NCI-H345 (cell line): ENCODE measurements at regions not wholly inside any gene's neighbourhood (a gene's known extent, or its start where the extent isn't known, plus 50 kb on each side); places are given as distances from the start of the nearest gene placed in this dataset.

Experiments used
- DNase-seq: peaks from one replicate; lab custom pipeline; 2025; lab: John Stamatoyannopoulos, UW

- no peak for DNase-seq
Observed at GRCh38 chr4:22217480-22217879, 268.9 kb upstream of the KCNIP4 start.

- DNase-seq = no peak
Observed at GRCh38 chr4:22216278-22216677, 267.7 kb upstream of the KCNIP4 start.

- no peak for DNase-seq
Observed at GRCh38 chr4:22215084-22215483, 266.5 kb upstream of the KCNIP4 start.

GRCh38 chr4:22203711-22204011 is 255.1 kb upstream of the KCNIP4 start:
- no peak for DNase-seq

GRCh38 chr4:22202975-22203710 is 254.6 kb upstream of the KCNIP4 start:
- no peak for DNase-seq

GRCh38 chr4:22202246-22202974 is 253.8 kb upstream of the KCNIP4 start:
- DNase-seq = no peak

GRCh38 chr4:22201256-22201655 is 252.7 kb upstream of the KCNIP4 start:
- DNase-seq = no peak

GRCh38 chr4:22196551-22196950 is 248.0 kb upstream of the KCNIP4 start:
- DNase-seq = no peak

- DNase-seq = peak; percentile 39
Observed at GRCh38 chr4:22192084-22192511, 243.5 kb upstream of the KCNIP4 start.

GRCh38 chr4:22191565-22191964 is 243.0 kb upstream of the KCNIP4 start:
- no peak for DNase-seq

GRCh38 chr4:22190855-22191254 is 242.3 kb upstream of the KCNIP4 start:
- DNase-seq = no peak

GRCh38 chr4:22187203-22187820 is 238.7 kb upstream of the KCNIP4 start:
- DNase-seq = peak; percentile 64

GRCh38 chr4:22181736-22182135 is 233.2 kb upstream of the KCNIP4 start:
- DNase-seq = no peak

GRCh38 chr4:22179124-22179874 is 230.7 kb upstream of the KCNIP4 start:
- DNase-seq = no peak

- DNase-seq = no peak
Observed at GRCh38 chr4:22174640-22175039, 226.1 kb upstream of the KCNIP4 start.

GRCh38 chr4:22170353-22170752 is 221.8 kb upstream of the KCNIP4 start:
- DNase-seq = no peak

- DNase-seq = no peak
Observed at GRCh38 chr4:22167201-22167600, 218.6 kb upstream of the KCNIP4 start.

- DNase-seq = no peak
Observed at GRCh38 chr4:22162454-22162853, 213.9 kb upstream of the KCNIP4 start.

GRCh38 chr4:22130741-22131140 is 182.2 kb upstream of the KCNIP4 start:
- peak; percentile 79 for DNase-seq

GRCh38 chr4:22129454-22130029 is 181.0 kb upstream of the KCNIP4 start:
- peak; percentile 36 for DNase-seq

GRCh38 chr4:22122062-22122461 is 173.5 kb upstream of the KCNIP4 start:
- no peak for DNase-seq

GRCh38 chr4:22115262-22115661 is 166.7 kb upstream of the KCNIP4 start:
- DNase-seq = no peak
